GM12864 (cell line): ENCODE measurements at regions not wholly inside any gene's neighbourhood (a gene's known extent, or its start where the extent isn't known, plus 50 kb on each side); places are given as distances from the start of the nearest gene placed in this dataset.

Source experiments
- DNase-seq: peaks from one replicate; pipeline ENCODE4 v3.0.0-alpha.2; 2011; ENCODE audit warnings: low read depth
- H3K4me3 ChIP-seq: 2 replicates; pipeline ENCODE4 v1.5.1; 2011; ENCODE audit warnings: mild to moderate bottlenecking, low read depth, low read length, control low read depth
- CTCF ChIP-seq: IDR thresholded peaks from 2 replicates; pipeline ENCODE4 v1.5.1; 2011; ENCODE audit warnings: low read depth, mild to moderate bottlenecking, moderate library complexity, low read length, control low read depth, inconsistent platforms; ENCODE audit errors: missing control alignments

- H3K4me3 ChIP-seq = no peak overlapping the region
- no peak for TF ChIP-seq CTCF
- no peak for DNase-seq
Observed at GRCh38 chr14:96978525-96979272, 181.5 kb downstream of the VRK1 start.

GRCh38 chr14:96979611-96980074 lies 182.5 kb downstream of the VRK1 start:
- no peak for DNase-seq
- no peak for TF ChIP-seq CTCF
- H3K4me3 ChIP-seq = no peak overlapping the region

GRCh38 chr14:96980835-96981234 lies 183.7 kb downstream of the VRK1 start:
- no peak for DNase-seq
- no peak for TF ChIP-seq CTCF
- no peak overlapping the region for H3K4me3 ChIP-seq

GRCh38 chr14:96986256-96987085 lies 189.3 kb downstream of the VRK1 start:
- no peak overlapping the region for H3K4me3 ChIP-seq
- no peak for TF ChIP-seq CTCF
- no peak for DNase-seq

- DNase-seq = no peak
- TF ChIP-seq CTCF = no peak
- no peak overlapping the region for H3K4me3 ChIP-seq
Observed at GRCh38 chr14:96987086-96987474, 189.9 kb downstream of the VRK1 start.

- DNase-seq = no peak
- no peak for TF ChIP-seq CTCF
Observed at GRCh38 chr14:96987771-96988170, 190.6 kb downstream of the VRK1 start.

GRCh38 chr14:96989306-96989705 lies 192.1 kb downstream of the VRK1 start:
- no peak for DNase-seq
- H3K4me3 ChIP-seq = no peak overlapping the region
- no peak for TF ChIP-seq CTCF

More at GRCh38 chr14:96987771-96988170, 190.6 kb downstream of the VRK1 start:
- H3K4me3 ChIP-seq = no peak overlapping the region
